Keratinocyte (primary cell): ENCODE measurements at regions not wholly inside any gene's neighbourhood (a gene's known extent, or its start where the extent isn't known, plus 50 kb on each side); places are given as distances from the start of the nearest gene placed in this dataset.

Experiments used
- CTCF ChIP-seq, 3 experiments: IDR thresholded peaks in 1 of 3; conservative IDR thresholded peaks in 1 of 3; optimal IDR thresholded peaks in 1 of 3; 2 replicates in 2 of 3; 3 replicates in 1 of 3; pipeline versions ENCODE3 to v1.5.1; 2011; ENCODE audit warnings: low read length in 3 of 3, mild to moderate bottlenecking in 3 of 3, moderate library complexity in 2 of 3, control low read depth in 1 of 3, inconsistent platforms in 1 of 3; ENCODE audit not compliant: insufficient read depth in 2 of 3; ENCODE audit errors: extremely low read depth in 1 of 3
- EZH2 ChIP-seq: IDR thresholded peaks from one replicate; pipeline ENCODE4 v1.6.1; 2012; ENCODE audit warnings: inconsistent platforms, mild to moderate bottlenecking, low read length, moderate library complexity

GRCh38 chr16:82298472-82298871, 128.4 kb upstream of the MPHOSPH6 start:
- TF ChIP-seq EZH2: no peak
- TF ChIP-seq CTCF (optimal IDR thresholded peaks at IDR 0.05 in 1 of 3, IDR thresholded peaks at IDR 0.05 in 1 of 3, conservative IDR thresholded peaks at IDR 0.05 in 1 of 3; ENCODE audit: extremely low read depth in 1 of 3, insufficient read depth in 2 of 3, low read length in 3 of 3): no peak
